NCI-H524 (cell line): ENCODE measurements at regions not wholly inside any gene's neighbourhood (a gene's known extent, or its start where the extent isn't known, plus 50 kb on each side); places are given as distances from the start of the nearest gene placed in this dataset.
"Not testable (repeated sequence)": the region's sequence is repeated elsewhere in the genome, so short reads cannot be mapped to it uniquely, and the experiment has no call there.

ENCODE experiments used
- DNase-seq, 2 experiments: peaks; one replicate each; lab custom pipeline; 2025; lab: John Stamatoyannopoulos, UW

DNA sequence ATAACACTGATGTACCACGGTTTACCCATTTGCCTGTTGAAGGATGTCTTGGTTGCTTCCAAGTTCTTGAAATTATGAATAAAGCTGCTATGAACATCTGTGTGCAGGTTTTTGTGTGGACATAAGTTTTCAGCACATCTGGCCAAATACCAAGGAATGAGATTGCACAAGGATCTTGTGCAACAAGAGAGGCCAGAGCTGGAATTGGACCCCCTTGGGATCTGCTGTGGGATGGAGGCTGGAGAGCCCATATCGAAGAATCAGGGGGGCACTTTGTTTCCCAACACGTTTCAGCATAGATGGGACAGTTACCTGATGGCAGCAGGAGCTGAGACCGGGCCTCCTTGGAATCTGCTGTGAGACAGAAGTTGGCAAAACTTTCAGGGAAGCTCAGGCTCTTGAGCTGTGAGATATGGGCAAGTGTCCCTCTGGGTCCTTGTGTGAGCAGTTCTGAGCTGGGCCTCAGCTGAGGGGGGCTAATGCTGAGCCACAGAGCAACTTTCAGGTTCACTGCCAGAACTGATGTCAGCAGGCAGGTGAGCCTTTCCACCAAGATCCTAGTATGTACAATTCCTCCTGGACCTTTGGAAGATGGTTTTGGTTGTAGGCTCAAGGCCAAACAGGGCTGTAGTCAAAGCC lies 115.2 kb upstream of the RAB18 start:
- DNase-seq: no peak

DNA sequence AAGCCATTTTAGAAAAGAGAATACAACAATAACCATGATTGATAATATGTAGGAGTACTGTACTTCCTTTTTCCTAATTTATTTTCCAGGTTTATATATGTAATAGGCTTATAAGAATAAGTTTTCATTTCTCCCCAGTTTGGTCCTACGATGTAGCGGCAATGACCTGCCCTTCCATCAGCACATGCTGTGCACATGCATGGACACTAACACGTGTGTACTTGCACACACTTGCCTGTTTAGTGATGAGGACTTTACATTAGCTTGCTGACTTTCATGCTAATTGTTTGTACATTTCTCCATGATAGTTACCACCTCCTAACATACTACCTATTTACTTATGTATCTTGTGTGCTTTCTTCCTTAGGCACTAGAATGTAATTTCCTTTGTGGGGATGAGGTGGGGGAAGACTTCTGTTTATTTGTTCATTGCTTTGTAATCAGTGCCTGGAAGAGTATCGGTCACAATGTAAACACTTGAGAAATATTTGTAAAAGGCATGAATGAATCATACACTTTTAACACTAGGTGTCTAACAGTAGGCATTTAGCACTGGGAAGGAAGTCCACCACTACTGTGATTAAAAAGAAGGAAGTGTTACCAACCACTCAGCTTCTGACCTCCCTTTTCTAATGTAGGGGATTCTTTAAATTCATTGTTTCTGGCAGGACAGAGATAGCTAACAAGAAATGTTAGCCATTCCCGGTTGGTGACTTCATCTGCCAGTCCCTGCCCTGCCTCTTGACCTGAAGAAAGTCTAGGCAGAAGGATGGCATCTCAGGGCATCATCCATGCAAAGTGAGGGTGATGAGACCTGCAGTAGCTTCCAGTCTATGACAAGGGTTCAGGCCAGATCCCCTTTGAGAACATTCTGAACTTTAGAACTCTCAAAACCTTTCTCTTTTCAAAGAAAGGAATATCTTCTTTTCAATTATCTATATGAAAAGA lies 120.2 kb upstream of the RAB18 start:
- no peak for DNase-seq

DNA sequence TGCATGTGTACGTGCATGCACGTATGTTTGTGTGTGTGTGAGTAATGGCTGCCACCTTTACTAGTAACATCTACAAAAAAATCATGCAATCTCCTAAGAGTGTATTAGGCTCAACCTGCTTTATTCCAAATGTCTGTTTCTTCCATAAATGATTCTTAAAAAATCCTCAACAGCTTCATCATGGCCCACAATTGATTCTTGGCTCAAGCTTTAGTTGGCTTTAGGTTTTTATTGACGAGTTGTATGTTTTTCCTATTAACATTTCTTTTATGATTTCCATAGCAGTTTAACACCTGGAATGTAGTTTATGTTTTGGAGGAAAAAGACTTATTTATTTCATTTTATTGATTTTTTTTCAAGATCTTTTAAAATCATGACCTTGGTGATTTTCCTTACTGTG lies 121.9 kb upstream of the RAB18 start:
- DNase-seq: no peak

DNA sequence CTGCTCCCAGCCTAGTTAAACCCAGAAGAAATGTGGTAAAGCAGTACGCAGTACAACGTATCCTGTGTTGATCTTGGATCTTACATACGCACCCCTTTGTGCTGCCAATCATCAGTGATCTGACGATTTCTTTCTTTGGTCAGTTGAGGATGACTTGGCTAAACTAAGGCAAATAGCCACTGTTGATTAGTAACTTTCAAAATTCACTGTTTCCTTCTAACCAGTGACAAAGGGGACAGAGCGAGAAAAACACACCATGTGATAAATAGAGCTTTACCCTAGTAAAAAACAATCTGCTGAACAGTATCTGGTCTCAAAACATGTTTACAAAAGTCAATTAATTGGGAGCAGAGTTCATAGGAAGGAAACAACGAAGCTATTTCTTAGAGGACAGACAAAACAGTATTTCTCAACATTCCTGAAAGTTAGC lies 123.2 kb upstream of the RAB18 start:
- no peak for DNase-seq

DNA sequence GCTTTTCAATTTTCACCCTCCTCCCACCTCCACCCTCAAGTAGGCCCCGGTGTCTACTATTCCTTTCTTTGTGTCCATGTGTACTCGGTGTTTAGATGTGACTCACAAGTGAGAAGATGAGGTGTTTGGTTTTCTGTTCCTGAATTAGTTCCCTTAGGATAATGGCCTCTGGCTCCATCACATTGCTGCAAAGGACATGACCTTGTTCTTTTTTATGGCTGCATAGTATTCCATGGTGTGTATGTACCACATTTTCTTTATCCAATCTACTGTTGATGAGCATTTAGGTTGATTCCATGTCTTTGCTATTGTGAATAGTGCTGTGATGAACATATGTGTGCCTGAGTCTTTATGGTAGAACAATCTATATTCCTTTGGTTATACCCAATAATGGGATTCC lies 125.1 kb upstream of the RAB18 start:
- not testable (repeated sequence) for DNase-seq

DNA sequence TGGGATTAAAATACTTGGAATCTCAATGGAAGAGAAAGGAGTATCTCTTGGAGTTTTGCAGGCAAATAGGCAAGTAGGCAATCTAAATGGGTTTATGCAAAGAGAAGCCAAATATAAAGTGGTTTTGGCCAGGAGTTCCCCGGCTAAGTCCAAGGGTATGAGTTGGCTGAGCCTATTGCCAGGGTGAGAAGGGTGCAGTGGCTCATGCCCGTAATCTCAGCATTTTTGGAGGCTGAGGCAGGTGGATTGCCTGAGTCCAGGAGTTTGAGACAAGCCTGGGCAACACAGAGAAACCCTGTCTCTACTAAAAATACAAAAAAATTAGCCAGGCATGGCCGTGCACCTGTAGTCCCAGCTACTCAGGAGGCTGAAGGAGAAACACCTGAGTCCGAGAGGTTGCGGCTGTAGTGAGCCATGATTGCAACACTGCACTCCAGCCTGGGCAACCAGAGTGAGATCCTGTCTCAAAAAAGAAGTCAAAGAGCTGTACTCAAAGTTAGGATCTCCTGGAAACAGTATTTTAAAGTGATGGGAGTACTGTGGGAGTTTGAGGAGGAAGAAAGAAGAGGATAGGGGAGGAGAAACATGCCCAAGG lies 130.4 kb upstream of the RAB18 start:
- no peak for DNase-seq

DNA sequence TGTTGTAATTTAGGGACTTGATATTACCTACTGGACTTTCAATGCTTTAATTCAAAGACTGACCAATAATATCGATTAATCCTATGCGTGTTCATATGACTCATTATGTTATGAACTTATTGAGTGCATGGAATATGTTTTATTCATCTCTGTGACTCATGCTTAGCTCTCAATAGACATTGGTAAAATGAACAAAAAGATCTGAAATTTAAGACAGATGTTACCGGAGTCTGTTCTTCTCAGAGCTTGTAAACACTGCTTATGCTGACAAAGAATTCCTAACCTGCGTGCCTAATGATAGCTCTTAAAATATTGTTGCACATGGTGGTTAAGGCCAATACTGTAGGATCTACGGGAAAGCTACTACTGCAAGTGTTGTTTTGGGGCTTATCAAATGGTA lies 131.5 kb upstream of the ACBD5 start:
- no peak for DNase-seq

DNA sequence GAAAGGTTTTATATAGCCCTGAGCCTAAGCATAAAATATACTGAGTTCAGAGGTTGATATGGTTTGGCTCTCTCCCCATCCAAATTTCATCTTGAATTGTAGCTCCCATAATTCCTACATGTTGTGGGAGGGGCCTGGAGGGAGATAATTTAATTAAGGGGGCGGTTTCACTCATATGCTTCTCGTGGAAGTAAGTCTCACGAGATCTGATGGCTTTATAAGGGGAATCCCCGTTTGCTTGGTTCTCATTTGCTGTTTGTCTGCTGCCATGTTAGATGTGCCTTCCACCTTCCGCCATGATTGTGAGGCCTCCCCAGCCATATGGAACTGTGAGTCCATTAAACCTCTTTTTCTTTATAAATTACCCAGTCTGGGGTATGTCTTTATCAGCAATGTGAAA lies 130.8 kb upstream of the ACBD5 start:
- not testable (repeated sequence) for DNase-seq

DNA sequence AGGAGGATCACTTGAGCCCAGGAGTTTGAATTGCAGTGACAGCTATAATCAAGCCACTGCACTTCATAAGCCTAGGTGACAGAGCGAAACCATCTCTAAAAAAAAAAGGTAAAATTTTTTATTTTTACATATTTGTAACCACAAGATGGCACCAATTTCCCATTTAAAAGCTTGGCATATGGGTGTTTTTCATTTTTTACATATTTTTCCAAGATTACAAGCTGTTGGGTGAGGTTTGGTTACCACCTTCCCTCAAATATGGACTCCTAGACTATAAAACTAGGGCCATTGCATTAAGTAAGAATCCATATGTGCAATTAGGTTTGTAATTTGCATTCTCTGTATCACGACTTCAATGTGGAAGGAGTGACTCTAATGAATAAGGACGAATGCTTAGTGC lies 129.3 kb upstream of the ACBD5 start:
- no peak for DNase-seq

DNA sequence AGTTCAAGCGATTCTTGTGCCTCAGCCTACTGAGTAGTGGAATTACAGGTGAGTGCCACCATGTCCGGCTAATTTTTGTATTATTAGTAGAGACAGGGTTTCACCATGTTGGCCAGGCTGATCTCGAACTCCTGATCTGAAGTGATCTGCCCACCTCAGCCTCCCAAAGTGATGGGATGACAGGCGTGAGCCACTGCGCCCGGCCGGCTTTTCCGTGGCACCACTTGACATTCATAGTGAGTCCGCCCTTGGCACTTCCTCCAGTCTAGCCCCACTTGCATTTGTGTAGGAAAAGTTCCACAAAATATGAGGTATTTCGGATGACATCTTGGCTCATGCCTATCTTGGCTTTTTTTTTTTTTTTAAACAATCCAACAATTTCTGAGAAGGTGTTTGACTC lies 128.1 kb upstream of the ACBD5 start:
- no peak for DNase-seq

DNA sequence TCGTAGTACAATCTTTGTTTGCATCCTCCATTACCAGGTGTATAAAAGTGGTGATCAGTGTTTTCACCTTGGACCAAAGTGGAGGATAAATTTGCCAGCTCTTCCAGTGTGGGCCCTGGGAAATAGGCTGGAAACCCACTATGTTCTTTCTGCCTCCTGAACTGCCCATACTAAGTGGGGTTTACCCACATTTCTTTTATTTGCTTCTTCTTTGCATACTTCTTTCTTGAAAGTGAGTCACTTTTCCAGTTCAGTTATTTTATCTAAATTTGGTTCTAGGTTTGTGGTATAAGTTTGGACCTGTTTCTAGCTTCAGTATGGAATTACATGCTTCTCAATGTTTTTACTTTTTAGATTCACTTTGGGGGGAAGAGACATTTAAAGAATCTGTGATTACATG lies 126.2 kb upstream of the ACBD5 start:
- no peak for DNase-seq

DNA sequence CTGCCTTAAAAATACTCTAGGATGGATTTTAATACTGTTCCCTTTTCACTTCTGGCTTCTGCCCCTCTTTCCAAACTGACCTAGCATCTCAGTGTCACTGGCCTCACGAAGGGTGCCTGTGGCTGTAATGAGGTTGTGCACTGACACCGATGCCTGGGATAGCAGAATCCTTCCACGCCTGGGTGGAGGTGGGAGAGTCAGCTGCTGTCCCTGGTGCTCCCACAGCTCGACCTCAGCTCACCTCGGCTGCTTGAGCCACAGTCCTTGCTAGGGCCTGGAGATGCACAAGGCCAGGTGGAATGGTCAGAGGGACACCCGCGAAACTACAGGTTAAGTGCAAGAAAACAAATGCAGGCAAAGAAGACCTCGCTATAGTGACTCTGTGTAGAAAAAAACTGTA lies 123.4 kb upstream of the ACBD5 start:
- no peak for DNase-seq

DNA sequence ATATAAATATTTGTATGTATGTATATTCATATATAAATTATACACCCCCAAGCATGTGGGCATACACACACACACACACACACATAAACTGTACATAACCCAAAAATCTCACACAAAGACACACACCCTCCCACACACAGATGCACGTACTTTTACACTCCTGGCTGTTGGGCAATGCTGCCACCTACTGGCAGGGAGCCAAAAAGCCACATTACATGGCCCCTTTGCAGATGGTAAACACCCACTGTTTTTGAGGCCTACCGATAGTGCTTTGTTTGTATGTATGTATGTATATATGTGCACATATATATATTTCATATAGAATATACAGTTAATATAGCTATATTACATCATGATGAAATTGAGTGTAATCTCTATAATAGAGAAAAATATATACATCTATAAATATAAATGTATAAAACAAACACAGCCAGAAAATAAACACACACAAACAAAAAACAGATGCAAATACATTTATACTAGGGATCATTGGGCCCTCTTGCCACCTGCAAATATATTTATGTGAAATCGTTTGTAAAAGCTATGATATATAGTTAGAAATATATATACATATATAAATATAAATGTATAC lies 120.1 kb upstream of the ACBD5 start:
- DNase-seq: peak; percentile 46 to 76

DNA sequence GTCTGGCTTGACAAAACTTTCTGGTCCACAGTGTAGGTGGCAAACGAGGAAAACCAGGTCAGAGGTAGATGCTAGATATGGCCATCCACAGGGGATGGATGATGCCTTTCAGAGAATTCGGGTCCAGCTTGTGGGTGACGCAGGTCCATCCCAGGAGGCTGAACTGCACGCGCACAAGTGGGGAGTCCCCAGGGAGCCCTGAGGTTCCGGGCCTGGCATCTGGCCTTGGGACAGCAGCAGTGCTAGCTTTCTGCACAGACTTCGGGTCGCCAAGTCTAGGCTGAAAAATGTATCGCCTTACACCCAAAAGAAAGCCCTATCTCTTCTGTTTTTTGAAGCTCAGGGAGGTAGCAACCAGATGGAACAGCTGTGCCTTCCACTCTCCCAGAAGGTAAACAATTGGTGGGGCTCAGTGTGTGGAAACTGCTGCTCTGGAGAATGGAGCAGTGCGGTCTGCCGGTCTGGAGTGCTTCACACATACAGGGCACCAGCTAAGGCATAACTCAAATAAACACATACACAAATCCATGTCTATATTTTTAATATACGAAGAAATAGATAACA lies 119.3 kb upstream of the ACBD5 start:
- DNase-seq: peak; percentile 37 to 84

DNA sequence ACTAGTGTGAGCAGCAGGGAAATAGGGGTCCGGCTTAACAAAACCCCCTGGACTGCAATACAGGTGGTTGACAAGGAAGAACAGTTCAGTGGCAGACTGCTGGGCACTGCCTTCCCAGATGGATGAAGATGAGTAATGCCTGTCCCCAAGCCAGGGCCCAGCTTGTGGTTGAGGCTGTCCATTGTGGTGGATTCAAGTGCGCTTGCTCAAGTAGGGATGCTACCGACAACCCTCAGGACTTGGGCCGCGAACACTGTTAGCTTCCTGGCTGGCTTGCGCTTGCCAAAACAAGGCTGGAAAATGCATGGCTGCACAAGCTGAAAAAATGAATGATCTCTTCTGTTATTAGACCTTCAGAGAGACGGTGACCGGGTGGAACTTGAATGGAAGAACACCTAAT lies 116.1 kb upstream of the ACBD5 start:
- DNase-seq: no peak

DNA sequence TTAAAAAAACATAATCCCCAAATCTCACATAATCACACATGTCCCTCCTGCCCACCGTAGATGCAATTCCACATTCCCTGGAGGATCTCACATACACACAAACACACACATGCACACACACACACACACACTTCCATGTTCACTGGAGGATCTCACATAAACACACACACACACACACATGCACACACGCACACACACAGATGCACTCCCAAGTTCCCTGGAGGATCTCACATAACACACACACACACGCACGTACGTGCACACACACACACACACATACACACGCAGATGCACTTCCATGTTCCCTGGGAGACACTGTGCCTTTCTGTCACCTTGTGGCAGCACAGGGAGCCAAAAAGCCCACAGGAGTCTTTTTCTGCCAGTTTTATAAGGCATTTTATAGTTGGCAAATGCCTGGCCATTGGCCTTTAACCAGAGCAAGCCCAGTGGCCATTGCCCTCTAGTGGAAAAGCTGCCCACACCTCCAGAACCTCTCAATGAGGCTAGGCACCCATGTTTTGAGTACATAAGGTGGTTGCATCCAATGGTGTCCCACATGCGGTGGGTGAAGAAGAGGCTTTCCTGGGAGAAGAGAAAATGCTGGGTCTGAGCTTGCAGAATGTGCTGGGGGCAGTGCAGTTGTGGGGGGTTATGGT lies 115.4 kb upstream of the ACBD5 start:
- DNase-seq: peak in 1 of 2 experiments; percentile 2

DNA sequence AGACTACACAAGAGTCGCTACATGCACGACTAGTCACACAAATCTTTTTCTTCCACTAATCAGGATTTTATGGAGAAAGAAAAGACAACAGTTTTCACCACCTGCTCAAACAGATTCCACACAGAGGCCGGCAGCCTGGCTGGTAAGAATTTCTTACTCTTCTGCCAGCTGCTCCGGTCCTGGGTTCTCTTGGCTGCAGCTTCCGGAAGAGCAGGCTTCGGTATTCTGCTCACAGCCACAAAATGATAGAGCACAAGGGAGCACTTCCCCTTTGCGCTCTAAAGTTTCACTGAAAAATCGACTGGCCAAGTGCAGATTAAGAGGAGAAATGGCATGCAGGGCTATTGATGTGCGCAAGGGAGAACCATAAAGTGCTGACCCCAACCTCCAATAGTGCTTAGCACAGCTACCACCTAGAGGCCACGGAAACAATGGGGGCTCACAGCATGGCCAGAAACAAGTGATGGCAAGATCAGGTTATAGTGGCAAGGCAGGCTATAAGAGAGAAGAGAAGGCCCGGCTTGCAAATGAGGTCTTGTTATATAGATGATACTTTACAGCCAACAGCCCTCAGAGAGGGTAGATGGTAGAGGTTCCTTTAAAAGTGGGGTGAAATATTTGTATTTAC lies 114.2 kb upstream of the ACBD5 start:
- peak; percentile 26 to 58 for DNase-seq

DNA sequence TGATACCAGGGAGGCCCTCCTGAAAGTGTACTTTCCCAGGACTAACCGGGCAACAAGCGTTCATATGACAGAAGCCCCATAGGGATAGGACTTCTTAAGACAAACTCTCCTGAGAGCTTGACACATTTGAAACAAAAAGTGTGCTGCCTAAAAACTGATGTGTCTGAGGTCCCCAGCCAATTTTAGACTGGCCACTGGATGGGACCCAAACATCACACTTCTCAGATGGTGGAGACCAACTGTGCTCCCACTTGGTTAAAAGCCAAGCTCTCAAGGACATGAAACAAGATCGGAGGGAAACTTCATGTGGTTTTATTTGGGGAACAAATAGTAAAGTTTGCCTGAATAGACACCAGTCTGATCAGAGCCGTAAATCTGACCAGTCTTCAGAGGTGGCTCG lies 113.5 kb upstream of the ACBD5 start:
- DNase-seq: not testable (repeated sequence)

DNA sequence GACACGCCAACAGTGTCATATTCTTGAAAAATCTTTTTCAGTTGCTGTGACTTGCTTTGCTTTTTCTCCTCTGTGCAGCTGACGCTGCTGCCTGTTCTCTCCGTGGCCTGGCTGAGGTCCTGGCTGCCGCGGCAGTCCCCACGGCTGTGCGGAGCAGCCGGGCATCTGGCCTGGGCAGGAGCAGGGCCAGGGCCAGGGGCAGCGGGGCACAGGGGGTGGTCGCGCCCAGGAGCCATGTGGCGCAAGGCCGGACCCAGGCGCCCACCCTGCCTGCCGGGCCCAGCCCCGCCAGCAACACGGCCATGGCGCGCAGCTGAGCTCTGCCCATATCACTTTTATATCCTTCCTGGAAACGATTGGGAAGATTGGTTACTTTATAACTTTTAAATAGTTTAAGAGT lies 109.4 kb upstream of the ACBD5 start:
- no peak for DNase-seq

DNA sequence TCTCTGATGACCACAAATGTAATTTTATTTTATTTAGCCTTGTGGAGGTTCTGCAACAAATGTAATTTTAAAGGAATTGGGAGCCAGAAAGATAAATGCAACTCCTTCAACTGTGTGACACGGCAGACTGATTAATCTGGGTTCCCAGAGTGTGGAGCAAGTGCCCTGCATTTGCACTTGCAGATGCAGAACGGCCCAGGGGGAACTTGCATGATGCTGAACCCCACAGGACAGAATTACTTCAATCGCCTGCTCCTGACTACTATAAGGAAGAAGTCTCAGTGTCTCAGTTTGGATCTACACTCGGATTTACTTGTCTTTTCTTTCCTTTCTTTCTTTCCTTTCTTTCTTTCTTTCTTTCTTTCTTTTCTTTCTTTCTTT lies 107.2 kb upstream of the ACBD5 start:
- not testable (repeated sequence) for DNase-seq

DNA sequence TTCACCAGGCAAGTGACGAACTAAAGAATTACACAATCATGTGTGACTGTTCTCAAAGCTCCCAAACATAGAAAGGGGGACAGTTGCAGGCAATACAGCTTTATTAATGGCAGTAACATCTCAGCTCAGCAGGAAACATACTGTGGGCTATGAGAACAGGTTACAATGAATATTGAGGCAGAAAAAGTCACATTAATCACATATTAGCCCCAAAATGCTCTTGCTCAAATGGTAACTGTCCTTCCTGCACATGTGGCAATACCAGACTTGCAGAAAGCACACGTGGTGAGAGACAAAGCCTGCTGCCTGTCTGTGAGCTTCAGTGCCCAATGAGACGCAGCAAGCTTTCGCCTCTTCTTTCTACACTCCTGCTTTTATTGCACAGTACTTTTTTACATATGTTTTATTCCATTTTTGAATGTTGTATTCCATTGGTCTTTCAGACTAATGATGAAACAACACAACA lies 104.9 kb upstream of the ACBD5 start:
- DNase-seq: no peak
